ENCODE measurements at regions not wholly inside any gene's neighbourhood (a gene's known extent, or its start where the extent isn't known, plus 50 kb on each side); places are given as distances from the start of the nearest gene placed in this dataset.

DNA sequence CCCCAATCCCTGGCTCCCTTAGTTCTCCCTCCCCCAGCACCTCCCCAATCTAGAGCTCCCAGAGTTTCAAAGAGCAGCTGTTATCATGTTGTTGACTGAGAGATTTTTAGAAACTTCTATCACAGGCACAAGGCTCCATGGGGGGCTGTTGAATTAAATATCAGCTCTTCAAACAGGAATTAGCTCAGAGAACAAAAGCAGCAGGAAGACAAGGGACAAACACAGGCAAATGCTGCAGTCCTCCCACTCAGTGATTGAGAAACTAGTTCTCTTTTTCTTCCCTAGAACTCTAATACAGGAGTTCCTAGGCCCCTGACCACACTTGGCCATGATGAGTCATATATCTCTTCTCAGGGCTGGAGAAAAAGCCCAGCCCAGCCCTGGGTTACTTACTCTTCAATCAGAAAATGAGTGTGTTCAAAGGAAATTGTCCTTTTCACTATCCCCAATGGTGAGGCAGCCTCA lies 262.1 kb downstream of the IGSF11 start:
- H3K4me3 ChIP-seq (ENCODE audit: low read depth, low read length) = no peak overlapping the region
- peak; percentile 94 for DNase-seq (ENCODE audit: low read depth)
- TF ChIP-seq POLR2A (IDR thresholded peaks at IDR 0.05; ENCODE audit: extremely low read depth, insufficient read length) (no peak), CTCF (IDR thresholded peaks at IDR 0.05; ENCODE audit: low read depth, low read length) (no peak), MYC (IDR thresholded peaks at IDR 0.05; ENCODE audit: low read depth, low read length) (no peak)
- TF ChIP-seq, protein P1, sequence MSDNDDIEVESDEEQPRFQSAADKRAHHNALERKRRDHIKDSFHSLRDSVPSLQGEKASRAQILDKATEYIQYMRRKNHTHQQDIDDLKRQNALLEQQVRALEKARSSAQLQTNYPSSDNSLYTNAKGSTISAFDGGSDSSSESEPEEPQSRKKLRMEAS (IDR thresholded peaks at IDR 0.05; ENCODE audit: low read depth, low read length) = no peak

DNA sequence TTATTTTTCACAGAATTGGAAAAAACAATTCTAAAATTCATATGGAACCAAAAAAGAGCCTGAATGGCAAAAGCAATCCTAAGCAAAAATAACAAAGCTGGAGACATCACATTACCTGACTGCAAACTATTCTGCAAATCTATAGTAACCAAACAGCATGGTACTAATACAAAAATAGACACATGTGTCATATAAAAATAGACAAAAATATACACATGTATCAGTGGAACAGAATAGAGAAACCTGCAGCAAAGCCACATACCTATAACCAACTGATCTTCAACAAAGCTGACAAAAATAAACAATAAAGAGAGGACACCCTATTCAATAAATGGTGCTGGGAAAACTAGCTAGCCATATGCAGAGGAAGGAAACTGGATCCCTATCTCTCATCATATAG lies 259.6 kb downstream of the IGSF11 start:
- H3K4me3 ChIP-seq (ENCODE audit: low read depth, low read length) = no peak overlapping the region
- no peak for DNase-seq (ENCODE audit: low read depth)
- TF ChIP-seq POLR2A (IDR thresholded peaks at IDR 0.05; ENCODE audit: extremely low read depth, insufficient read length) (no peak), CTCF (IDR thresholded peaks at IDR 0.05; ENCODE audit: low read depth, low read length) (no peak), MYC (IDR thresholded peaks at IDR 0.05; ENCODE audit: low read depth, low read length) (no peak)
- TF ChIP-seq, protein P1 (IDR thresholded peaks at IDR 0.05; ENCODE audit: low read depth, low read length) = no peak

- no peak for DNase-seq (ENCODE audit: low read depth)
- TF ChIP-seq POLR2A (IDR thresholded peaks at IDR 0.05; ENCODE audit: extremely low read depth, insufficient read length) = no peak
- no peak for TF ChIP-seq MYC (IDR thresholded peaks at IDR 0.05; ENCODE audit: low read depth, low read length)
- H3K4me3 ChIP-seq (ENCODE audit: low read depth, low read length) = no peak overlapping the region
Measured at GRCh38 chr3:118778201-118778600, 256.4 kb downstream of the IGSF11 start.

DNA sequence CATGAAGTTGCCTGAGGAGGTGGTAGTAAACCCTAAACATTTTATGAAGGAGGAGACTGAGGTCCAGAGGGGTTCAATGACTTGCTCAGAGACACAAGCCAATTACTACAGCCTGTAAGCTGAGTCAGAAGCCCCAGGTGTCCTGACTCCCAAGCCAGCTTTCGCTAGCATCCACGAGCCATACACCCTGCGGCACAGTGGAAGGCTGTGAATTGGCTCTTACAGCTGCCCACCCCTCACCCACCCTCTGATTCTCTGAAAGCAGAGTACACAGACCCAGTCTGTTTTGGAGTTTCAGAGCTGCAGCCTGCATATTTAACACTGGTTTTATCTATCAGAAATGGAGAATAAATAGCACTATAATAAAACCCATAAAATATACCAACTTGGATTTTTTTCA lies 253.4 kb downstream of the IGSF11 start:
- no peak for DNase-seq (ENCODE audit: low read depth)
- no peak overlapping the region for H3K4me3 ChIP-seq (ENCODE audit: low read depth, low read length)
- TF ChIP-seq CTCF (IDR thresholded peaks at IDR 0.05; ENCODE audit: low read depth, low read length) (no peak), MYC (IDR thresholded peaks at IDR 0.05; ENCODE audit: low read depth, low read length) (no peak), POLR2A (IDR thresholded peaks at IDR 0.05; ENCODE audit: extremely low read depth, insufficient read length) (no peak)
- TF ChIP-seq, protein P1 (IDR thresholded peaks at IDR 0.05; ENCODE audit: low read depth, low read length) = no peak

DNA sequence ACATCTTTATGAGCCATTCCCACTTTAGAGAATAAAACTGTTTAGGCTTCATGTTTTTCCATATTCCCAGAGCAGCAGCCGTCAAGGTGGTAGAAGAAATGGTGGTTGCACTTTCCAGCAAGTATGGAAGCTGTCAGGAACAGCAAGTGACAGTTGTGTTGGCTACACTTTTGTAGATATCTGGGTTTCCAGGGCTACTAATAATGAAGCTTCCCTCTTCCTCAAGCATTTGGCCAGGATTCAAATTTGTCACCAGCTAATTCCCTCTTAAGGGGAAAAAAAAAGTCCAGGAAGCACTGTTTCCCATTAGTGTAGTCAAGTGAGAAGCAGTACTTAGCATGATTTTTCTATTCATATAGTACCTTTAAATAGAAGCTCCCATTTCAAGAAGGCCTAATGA lies 252.8 kb downstream of the IGSF11 start:
- no peak overlapping the region for H3K4me3 ChIP-seq (ENCODE audit: low read depth, low read length)
- TF ChIP-seq POLR2A (IDR thresholded peaks at IDR 0.05; ENCODE audit: extremely low read depth, insufficient read length) (no peak), MYC (IDR thresholded peaks at IDR 0.05; ENCODE audit: low read depth, low read length) (no peak), CTCF (IDR thresholded peaks at IDR 0.05; ENCODE audit: low read depth, low read length) (no peak)
- TF ChIP-seq, protein P1 (IDR thresholded peaks at IDR 0.05; ENCODE audit: low read depth, low read length) = no peak
- no peak for DNase-seq (ENCODE audit: low read depth)

- peak; percentile 82 for DNase-seq (ENCODE audit: low read depth)
- H3K4me3 ChIP-seq (ENCODE audit: low read depth, low read length) = no peak overlapping the region
- TF ChIP-seq MYC (IDR thresholded peaks at IDR 0.05; ENCODE audit: low read depth, low read length) (no peak), CTCF (IDR thresholded peaks at IDR 0.05; ENCODE audit: low read depth, low read length) (no peak), POLR2A (IDR thresholded peaks at IDR 0.05; ENCODE audit: extremely low read depth, insufficient read length) (no peak)
- TF ChIP-seq, protein P1 (IDR thresholded peaks at IDR 0.05; ENCODE audit: low read depth, low read length) = no peak
Measured at GRCh38 chr3:118782755-118783202, 251.9 kb downstream of the IGSF11 start.
